ENCODE measurements at regions not wholly inside any gene's neighbourhood (a gene's known extent, or its start where the extent isn't known, plus 50 kb on each side); places are given as distances from the start of the nearest gene placed in this dataset.

DNA sequence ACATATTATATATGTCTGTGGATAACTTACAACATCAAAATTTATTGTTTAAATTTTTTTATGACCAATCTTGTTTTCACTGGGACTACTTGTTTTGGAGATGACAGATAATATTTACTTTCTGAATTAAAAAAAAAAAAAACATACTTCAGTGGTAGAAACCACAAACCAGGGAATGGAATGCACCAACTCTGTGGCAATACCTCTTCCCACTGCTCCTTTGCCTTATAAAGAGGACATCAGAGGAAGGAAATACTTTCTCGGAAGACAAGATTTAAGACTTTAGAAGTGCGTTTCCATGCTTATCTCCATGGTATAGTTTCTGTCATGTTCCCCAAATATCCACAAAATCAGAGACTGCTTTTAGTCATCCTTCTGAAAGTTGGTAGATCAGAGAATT is 1241.1 kb upstream of the EYS start:
- H3K4me2 ChIP-seq (ENCODE audit: low read depth, low read length), result no peak overlapping the region
- no peaks in the 10 kb centered on the region for H3K79me2 ChIP-seq (ENCODE audit: low read length)
- no peak for DNase-seq
- no peaks in the 10 kb centered on the region for H4K20me1 ChIP-seq (ENCODE audit: insufficient read depth, low read length)
- no peak overlapping the region for H3K4me3 ChIP-seq (ENCODE audit: low read length)
- H3K9me3 ChIP-seq (replicated peaks; ENCODE audit: insufficient read depth, low read length), result no peaks in the 10 kb centered on the region
- no peaks in the 10 kb centered on the region for H3K36me3 ChIP-seq (replicated peaks; ENCODE audit: insufficient read depth, low read length)
- no peak overlapping the region for H2AFZ ChIP-seq (ENCODE audit: low read length)
- no peak overlapping the region for H3K27ac ChIP-seq (ENCODE audit: low read length)
- no peak overlapping the region for H3K9ac ChIP-seq (ENCODE audit: low read length)
- no peaks in the 10 kb centered on the region for H3K27me3 ChIP-seq (replicated peaks; ENCODE audit: insufficient read depth, low read length)
- no peaks in the 10 kb centered on the region for H3K4me1 ChIP-seq (ENCODE audit: low read length)
- no peaks in the 10 kb centered on the region for H3K9me2 ChIP-seq (replicated peaks; ENCODE audit: insufficient read depth, low read length)
- TF ChIP-seq EZH2 (optimal IDR thresholded peaks at IDR 0.05; ENCODE audit: low read depth, low read length) (no peak), EZH2phosphoT487 (IDR thresholded peaks at IDR 0.05; ENCODE audit: low read length) (no peak)
- TF ChIP-seq, protein P1, sequence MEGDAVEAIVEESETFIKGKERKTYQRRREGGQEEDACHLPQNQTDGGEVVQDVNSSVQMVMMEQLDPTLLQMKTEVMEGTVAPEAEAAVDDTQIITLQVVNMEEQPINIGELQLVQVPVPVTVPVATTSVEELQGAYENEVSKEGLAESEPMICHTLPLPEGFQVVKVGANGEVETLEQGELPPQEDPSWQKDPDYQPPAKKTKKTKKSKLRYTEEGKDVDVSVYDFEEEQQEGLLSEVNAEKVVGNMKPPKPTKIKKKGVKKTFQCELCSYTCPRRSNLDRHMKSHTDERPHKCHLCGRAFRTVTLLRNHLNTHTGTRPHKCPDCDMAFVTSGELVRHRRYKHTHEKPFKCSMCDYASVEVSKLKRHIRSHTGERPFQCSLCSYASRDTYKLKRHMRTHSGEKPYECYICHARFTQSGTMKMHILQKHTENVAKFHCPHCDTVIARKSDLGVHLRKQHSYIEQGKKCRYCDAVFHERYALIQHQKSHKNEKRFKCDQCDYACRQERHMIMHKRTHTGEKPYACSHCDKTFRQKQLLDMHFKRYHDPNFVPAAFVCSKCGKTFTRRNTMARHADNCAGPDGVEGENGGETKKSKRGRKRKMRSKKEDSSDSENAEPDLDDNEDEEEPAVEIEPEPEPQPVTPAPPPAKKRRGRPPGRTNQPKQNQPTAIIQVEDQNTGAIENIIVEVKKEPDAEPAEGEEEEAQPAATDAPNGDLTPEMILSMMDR (IDR thresholded peaks at IDR 0.05; ENCODE audit: low read length), result no peak
- H3F3A ChIP-seq (ENCODE audit: insufficient read depth, low read length), result no peaks in the 10 kb centered on the region

DNA sequence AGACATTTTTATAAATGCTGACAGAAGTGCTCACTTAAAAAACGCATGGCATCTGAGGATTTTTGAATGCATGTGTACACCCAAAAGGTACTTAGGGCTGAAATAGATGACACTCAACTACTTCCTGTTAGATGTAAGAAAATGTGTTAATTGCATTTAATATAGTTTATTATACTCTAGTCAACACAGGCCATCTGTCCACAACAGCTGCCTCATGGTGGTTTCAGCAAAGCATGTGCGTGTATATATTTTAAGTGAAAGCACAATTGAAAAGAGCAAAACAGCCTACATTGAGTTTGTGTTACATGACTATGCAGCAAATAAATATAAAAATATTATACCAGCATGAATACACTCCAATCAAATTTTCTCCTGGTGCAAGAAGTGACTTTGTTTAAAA is 1233.0 kb upstream of the EYS start:
- Histone ChIP-seq H3K4me3 (ENCODE audit: low read length) (no peak overlapping the region), H3K9ac (ENCODE audit: low read length) (no peak overlapping the region), H3K36me3 (replicated peaks; ENCODE audit: insufficient read depth, low read length) (no peaks in the 10 kb centered on the region), H3K27ac (ENCODE audit: low read length) (no peak overlapping the region), H3K9me2 (replicated peaks; ENCODE audit: insufficient read depth, low read length) (no peaks in the 10 kb centered on the region), H3K4me1 (ENCODE audit: low read length) (no peaks in the 10 kb centered on the region), H3K27me3 (replicated peaks; ENCODE audit: insufficient read depth, low read length) (no peaks in the 10 kb centered on the region), H3K79me2 (ENCODE audit: low read length) (no peaks in the 10 kb centered on the region), H4K20me1 (ENCODE audit: insufficient read depth, low read length) (no peaks in the 10 kb centered on the region), H3K9me3 (replicated peaks; ENCODE audit: insufficient read depth, low read length) (no peaks in the 10 kb centered on the region), H3F3A (ENCODE audit: insufficient read depth, low read length) (no peaks in the 10 kb centered on the region), H3K4me2 (ENCODE audit: low read depth, low read length) (no peak overlapping the region), H2AFZ (ENCODE audit: low read length) (no peak overlapping the region)
- no peak for DNase-seq
- TF ChIP-seq, protein P1 (IDR thresholded peaks at IDR 0.05; ENCODE audit: low read length), result no peak
- no peak for TF ChIP-seq EZH2 (optimal IDR thresholded peaks at IDR 0.05; ENCODE audit: low read depth, low read length)
- no peak for TF ChIP-seq EZH2phosphoT487 (IDR thresholded peaks at IDR 0.05; ENCODE audit: low read length)

DNA sequence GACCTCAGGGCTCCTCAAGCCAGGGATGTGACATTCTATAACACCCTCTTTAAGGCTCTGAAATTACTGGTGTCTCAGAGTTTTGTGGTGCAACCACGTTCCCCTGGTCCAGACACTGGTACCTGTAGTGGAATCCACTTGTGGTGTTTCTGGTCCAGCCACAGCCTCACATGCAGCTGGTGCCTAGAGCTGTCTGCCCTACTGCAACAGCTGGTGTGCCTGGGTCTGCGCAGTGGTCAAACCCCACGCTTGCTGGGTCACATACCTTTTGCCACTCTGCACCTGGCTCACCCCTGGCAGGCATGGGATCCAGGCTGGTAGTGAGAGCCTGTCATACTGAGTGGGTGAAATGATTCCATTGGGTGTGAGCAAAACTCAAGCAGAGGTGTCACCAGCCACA is 1230.2 kb upstream of the EYS start:
- TF ChIP-seq, protein P1 (IDR thresholded peaks at IDR 0.05; ENCODE audit: low read length), result no peak
- TF ChIP-seq EZH2phosphoT487 (IDR thresholded peaks at IDR 0.05; ENCODE audit: low read length) (no peak), EZH2 (optimal IDR thresholded peaks at IDR 0.05; ENCODE audit: low read depth, low read length) (no peak)
- Histone ChIP-seq H3K4me3 (ENCODE audit: low read length) (no peak overlapping the region), H3K79me2 (ENCODE audit: low read length) (no peaks in the 10 kb centered on the region), H3K9me3 (replicated peaks; ENCODE audit: insufficient read depth, low read length) (no peaks in the 10 kb centered on the region), H2AFZ (ENCODE audit: low read length) (no peak overlapping the region), H3K27ac (ENCODE audit: low read length) (no peak overlapping the region), H3K4me2 (ENCODE audit: low read depth, low read length) (no peak overlapping the region), H3K4me1 (ENCODE audit: low read length) (no peaks in the 10 kb centered on the region), H3K9ac (ENCODE audit: low read length) (no peak overlapping the region), H3K27me3 (replicated peaks; ENCODE audit: insufficient read depth, low read length) (no peaks in the 10 kb centered on the region), H3K9me2 (replicated peaks; ENCODE audit: insufficient read depth, low read length) (no peaks in the 10 kb centered on the region), H3K36me3 (replicated peaks; ENCODE audit: insufficient read depth, low read length) (no peaks in the 10 kb centered on the region), H4K20me1 (ENCODE audit: insufficient read depth, low read length) (no peaks in the 10 kb centered on the region), H3F3A (ENCODE audit: insufficient read depth, low read length) (no peaks in the 10 kb centered on the region)
- DNase-seq, result no peak
